ENCODE measurements at regions not wholly inside any gene's neighbourhood (a gene's known extent, or its start where the extent isn't known, plus 50 kb on each side); places are given as distances from the start of the nearest gene placed in this dataset.
A peak's percentile ranks its signal among the peaks of the same experiment; 100 is the strongest.

GRCh38 chr4:80133240-80133783, 60.3 kb upstream of the ANTXR2 start:
- no peak overlapping the region for H3K4me2 ChIP-seq (ENCODE audit: insufficient read depth in 1 of 2, low read depth in 2 of 2, low read length in 2 of 2)
- ChIA-PET POLR2A (ENCODE audit: partially characterized antibody) (no interaction called here), CTCF (ENCODE audit: partially characterized antibody) (interaction anchor here (0.6 kb wide), 1 partner anchor 224 kb away, joined by 3 read pairs; no protein-coding TSS in a partner anchor)
- no peak overlapping the region for H2BK5ac ChIP-seq (ENCODE audit: low read depth, low read length)
- no peaks in the 10 kb centered on the region for H3K79me2 ChIP-seq (ENCODE audit: control insufficient read depth in 1 of 2, insufficient read depth in 2 of 2, low read length in 2 of 2)
- H3K27ac ChIP-seq (ENCODE audit: low read depth, low read length), result no peak overlapping the region
- H3K18ac ChIP-seq (ENCODE audit: extremely low read depth, low read length), result 0 out of 2 replicates have a peak overlapping the region, but pooled peaks have one; percentile 24
- no peak overlapping the region for H2BK12ac ChIP-seq (ENCODE audit: low read depth, low read length)
- H4K20me1 ChIP-seq (replicated peaks in 1 of 2; ENCODE audit: control insufficient read depth in 1 of 2, insufficient read depth in 2 of 2, low read length in 2 of 2), result no peaks in the 10 kb centered on the region
- H2AK5ac ChIP-seq (ENCODE audit: low read depth, low read length), result no peak overlapping the region
- H3K23ac ChIP-seq (ENCODE audit: insufficient read length), result no peak overlapping the region
- TF ChIP-seq JUN (IDR thresholded peaks at IDR 0.05; ENCODE audit: low read depth, low read length) (no peak), PHF8 (conservative IDR thresholded peaks at IDR 0.05; ENCODE audit: low read depth, low read length) (no peak), KDM5A (IDR thresholded peaks at IDR 0.05; ENCODE audit: low read length) (no peak), BRCA1 (IDR thresholded peaks at IDR 0.05; ENCODE audit: low read depth, low read length) (no peak)
- H3K9me3 ChIP-seq (ENCODE audit: insufficient read depth in 2 of 2, low read depth in 1 of 2, low read length in 1 of 2), result no peaks in the 10 kb centered on the region
- no peak overlapping the region for H2BK15ac ChIP-seq (ENCODE audit: low read length)
- H3K79me1 ChIP-seq (ENCODE audit: low read depth, low read length), result no peaks in the 10 kb centered on the region
- no peaks in the 10 kb centered on the region for H3K23me2 ChIP-seq (ENCODE audit: low read depth, low read length)
- no peak overlapping the region for H2BK120ac ChIP-seq (replicated peaks; ENCODE audit: low read depth, low read length)
- no peak overlapping the region for H2BK20ac ChIP-seq (ENCODE audit: low read length)
- H3K14ac ChIP-seq (ENCODE audit: insufficient read length), result no peak overlapping the region
- FAIRE-seq, result no peak
- no peaks in the 10 kb centered on the region for H3K27me3 ChIP-seq (replicated peaks in 1 of 4; ENCODE audit: control insufficient read depth in 3 of 4, extremely low read depth in 1 of 4, insufficient read depth in 3 of 4, low read length in 3 of 4)
- WGBS, 2 experiments (ENCODE audit: extremely low coverage in 1 of 2, insufficient coverage in 1 of 2, insufficient read length in 1 of 2, insufficient replicate concordance in 2 of 2, low coverage in 1 of 2, low lambda C conversion rate in 2 of 2, missing lambda C conversion rate in 1 of 2), result 89% methylated on average over 9 of the region's 9 CpGs; no CpG with 5 or more reads in 1 of the 2 experiments
- no peak overlapping the region for H3K9ac ChIP-seq (replicated peaks in 1 of 4; ENCODE audit: extremely low read depth in 1 of 4, low read depth in 3 of 4, low read length in 3 of 4)
- no peaks in the 10 kb centered on the region for H3K4me1 ChIP-seq (replicated peaks in 1 of 4; ENCODE audit: control insufficient read depth in 3 of 4, insufficient read depth in 4 of 4, low read length in 3 of 4)
- no peak overlapping the region for H4K5ac ChIP-seq (ENCODE audit: insufficient read length, low read depth, low read length)
- no peaks in the 10 kb centered on the region for H3K36me3 ChIP-seq (ENCODE audit: control insufficient read depth in 2 of 4, insufficient read depth in 4 of 4, low read length in 3 of 4)
- H3K4ac ChIP-seq (replicated peaks; ENCODE audit: insufficient read length, low read depth, low read length), result no peak overlapping the region
- DNase-seq (ENCODE audit: low read depth in 1 of 2, low spot score in 2 of 2), result no peak
- no peak overlapping the region for H2AFZ ChIP-seq (ENCODE audit: low read length)
- no peak overlapping the region for H3K56ac ChIP-seq (replicated peaks; ENCODE audit: insufficient read length, low read depth, low read length)
- H4K8ac ChIP-seq (ENCODE audit: extremely low read depth, insufficient read depth, low read length), result no peak overlapping the region
- H3K4me3 ChIP-seq (ENCODE audit: extremely low read depth in 1 of 4, insufficient read depth in 2 of 4, low read depth in 3 of 4, low read length in 4 of 4), result no peak overlapping the region
- no peak overlapping the region for H4K91ac ChIP-seq (replicated peaks; ENCODE audit: insufficient read length, low read length)
